Peyer's patch (tissue), 4 donors: ENCODE measurements at regions not wholly inside any gene's neighbourhood (a gene's known extent, or its start where the extent isn't known, plus 50 kb on each side); places are given as distances from the start of the nearest gene placed in this dataset.

Experiments used
- POLR2A ChIP-seq, 2 donors: fragments of 450-650 bp; IDR thresholded peaks; one replicate each; pipeline ENCODE4 v1.5.1; 2017; ENCODE audit warnings: antibody characterized with exemption in 2 of 2, mild to moderate bottlenecking in 2 of 2, moderate library complexity in 2 of 2
- TF ChIP-seq, protein P1 (sequence below), 6 experiments: fragments of 450-650 bp in 4 of 6; fragments of 200-600 bp in 2 of 6; sonication (generic) in 1 of 6; IDR thresholded peaks; one replicate each; pipeline ENCODE4 v1.5.1; 2017 to 2019; ENCODE audit warnings: antibody characterized with exemption in 6 of 6, mild to moderate bottlenecking in 3 of 6, moderate library complexity in 1 of 6

DNA sequence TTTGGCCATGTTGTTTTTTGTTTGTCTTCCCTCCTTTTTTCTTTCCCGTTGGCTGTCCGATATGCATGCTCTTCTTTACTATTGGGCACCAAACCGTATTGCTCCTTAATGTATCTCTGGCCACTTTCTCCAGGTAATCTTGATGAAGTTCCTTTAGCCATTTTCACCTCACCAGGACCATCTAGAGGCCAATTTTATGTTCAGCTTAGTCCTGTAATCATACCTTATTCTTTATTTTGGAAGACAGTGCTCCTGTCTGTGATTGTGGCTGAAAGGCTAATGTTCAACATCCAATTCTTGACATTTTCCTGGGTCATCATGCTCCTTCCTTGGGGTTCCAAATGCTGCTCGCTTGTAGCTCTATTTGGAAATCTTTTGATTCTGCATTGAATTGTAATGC is 169.5 kb downstream of the S1PR1 start:
- TF ChIP-seq, protein P1, sequence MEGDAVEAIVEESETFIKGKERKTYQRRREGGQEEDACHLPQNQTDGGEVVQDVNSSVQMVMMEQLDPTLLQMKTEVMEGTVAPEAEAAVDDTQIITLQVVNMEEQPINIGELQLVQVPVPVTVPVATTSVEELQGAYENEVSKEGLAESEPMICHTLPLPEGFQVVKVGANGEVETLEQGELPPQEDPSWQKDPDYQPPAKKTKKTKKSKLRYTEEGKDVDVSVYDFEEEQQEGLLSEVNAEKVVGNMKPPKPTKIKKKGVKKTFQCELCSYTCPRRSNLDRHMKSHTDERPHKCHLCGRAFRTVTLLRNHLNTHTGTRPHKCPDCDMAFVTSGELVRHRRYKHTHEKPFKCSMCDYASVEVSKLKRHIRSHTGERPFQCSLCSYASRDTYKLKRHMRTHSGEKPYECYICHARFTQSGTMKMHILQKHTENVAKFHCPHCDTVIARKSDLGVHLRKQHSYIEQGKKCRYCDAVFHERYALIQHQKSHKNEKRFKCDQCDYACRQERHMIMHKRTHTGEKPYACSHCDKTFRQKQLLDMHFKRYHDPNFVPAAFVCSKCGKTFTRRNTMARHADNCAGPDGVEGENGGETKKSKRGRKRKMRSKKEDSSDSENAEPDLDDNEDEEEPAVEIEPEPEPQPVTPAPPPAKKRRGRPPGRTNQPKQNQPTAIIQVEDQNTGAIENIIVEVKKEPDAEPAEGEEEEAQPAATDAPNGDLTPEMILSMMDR (IDR thresholded peaks at IDR 0.05), result no peak
- TF ChIP-seq POLR2A (IDR thresholded peaks at IDR 0.05), result no peak
